H1 (cell line): ENCODE measurements at regions not wholly inside any gene's neighbourhood (a gene's known extent, or its start where the extent isn't known, plus 50 kb on each side); places are given as distances from the start of the nearest gene placed in this dataset.

ENCODE experiments used
- CTCF ChIA-PET: fragments of 300-600 bp; sonication (Branson Sonifier 250); formaldehyde crosslinking; loops from one replicate; lab custom pipeline; 2021; ENCODE audit not compliant: partially characterized antibody; lab: Charles Lee
- POLR2A ChIA-PET: fragments of 300-600 bp; sonication (Branson Sonifier 250); formaldehyde crosslinking; loops from one replicate; lab custom pipeline; 2021; ENCODE audit warnings: inconsistent platforms; ENCODE audit not compliant: partially characterized antibody; lab: Charles Lee
- DNase-seq, 2 experiments: peaks; one replicate each; pipeline versions ENCODE4 v3.0.0 to v3.0.0-alpha.2; 2010 to 2022; ENCODE audit warnings: low spot score in 2 of 2, low read depth in 1 of 2, mixed read lengths in 1 of 2
- FAIRE-seq: peaks from 2 replicates; lab custom pipeline; 2011; peaks lifted over from hg19 to GRCh38; lab: Jason Lieb, UNC
- H2AFZ ChIP-seq: 2 replicates; pipeline ENCODE4 v1.8.1; 2012; ENCODE audit warnings: low read length, inconsistent platforms
- H2AK5ac ChIP-seq: 2 replicates; pipeline ENCODE4 v1.6.1; 2013; ENCODE audit warnings: low read depth, low read length
- H2BK120ac ChIP-seq: replicated peaks from 2 replicates; pipeline ENCODE3; 2013; ENCODE audit warnings: low read depth, low read length, inconsistent platforms
- H2BK12ac ChIP-seq: 2 replicates; pipeline ENCODE4 v1.6.1; 2013; ENCODE audit warnings: low read depth, low read length
- H2BK15ac ChIP-seq: 2 replicates; pipeline ENCODE4 v1.6.1; 2013; ENCODE audit warnings: low read length
- H2BK20ac ChIP-seq: 2 replicates; pipeline ENCODE4 v1.6.1; 2013; ENCODE audit warnings: low read length
- H2BK5ac ChIP-seq: 2 replicates; pipeline ENCODE4 v1.6.1; 2013; ENCODE audit warnings: low read depth, low read length
- H3K14ac ChIP-seq: 2 replicates; pipeline ENCODE4 v1.6.1; 2013; ENCODE audit warnings: inconsistent platforms; ENCODE audit not compliant: insufficient read length
- H3K18ac ChIP-seq: 2 replicates; pipeline ENCODE4 v1.6.1; 2013; ENCODE audit warnings: low read length; ENCODE audit errors: extremely low read depth
- H3K23ac ChIP-seq: 2 replicates; pipeline ENCODE4 v1.6.1; 2013; ENCODE audit warnings: inconsistent platforms; ENCODE audit not compliant: insufficient read length
- H3K23me2 ChIP-seq: 2 replicates; pipeline ENCODE4 v1.6.1; 2013; ENCODE audit warnings: low read depth, low read length
- H3K27ac ChIP-seq: 2 replicates; pipeline ENCODE4 v1.6.1; 2011; ENCODE audit warnings: low read depth, low read length, inconsistent platforms
- H3K27me3 ChIP-seq, 4 experiments: replicated peaks in 1 of 4; 1 replicate in 1 of 4; 2 replicates in 3 of 4; pipeline versions ENCODE4 v1.6.1 to v1.8.1; 2011 to 2013; ENCODE audit warnings: low read length in 3 of 4, mild to moderate bottlenecking in 3 of 4, inconsistent platforms in 2 of 4, mixed read lengths in 2 of 4, moderate library complexity in 1 of 4; ENCODE audit not compliant: control insufficient read depth in 3 of 4, insufficient read depth in 3 of 4; ENCODE audit errors: extremely low read depth in 1 of 4
- H3K36me3 ChIP-seq, 4 experiments: 2 replicates each; pipeline versions ENCODE4 v1.6.1 to v1.8.1; 2011 to 2013; ENCODE audit warnings: mild to moderate bottlenecking in 4 of 4, low read length in 3 of 4, moderate library complexity in 2 of 4, control low read depth in 1 of 4, inconsistent platforms in 1 of 4; ENCODE audit not compliant: insufficient read depth in 4 of 4, control insufficient read depth in 2 of 4
- H3K4ac ChIP-seq: replicated peaks from 2 replicates; pipeline ENCODE3; 2013; ENCODE audit warnings: low read length, low read depth, mixed read lengths, inconsistent platforms; ENCODE audit not compliant: insufficient read length
- H3K4me1 ChIP-seq, 4 experiments: replicated peaks in 1 of 4; 1 replicate in 1 of 4; 2 replicates in 3 of 4; pipeline versions ENCODE4 v1.6.1 to v1.8.1; 2011 to 2013; ENCODE audit warnings: low read length in 3 of 4, inconsistent platforms in 2 of 4, mixed read lengths in 1 of 4; ENCODE audit not compliant: insufficient read depth in 4 of 4, control insufficient read depth in 3 of 4
- H3K4me2 ChIP-seq, 2 experiments: 2 replicates each; pipeline versions ENCODE4 v1.6.1 to v1.8.1; 2011 to 2013; ENCODE audit warnings: low read depth in 2 of 2, low read length in 2 of 2, control low read depth in 1 of 2, inconsistent platforms in 1 of 2, mild to moderate bottlenecking in 1 of 2; ENCODE audit not compliant: insufficient read depth in 1 of 2
- H3K4me3 ChIP-seq, 4 experiments: fragments of 200-600, 300-600 bp in 1 of 4; sonication (generic), shearing (Covaris generic), sonication (Bioruptor Twin) in 1 of 4; 2 replicates each; pipeline versions ENCODE4 v1.5.1 to v1.8.1; 2011 to 2016; ENCODE audit warnings: low read length in 4 of 4, low read depth in 3 of 4, control low read depth in 2 of 4, inconsistent platforms in 2 of 4, mild to moderate bottlenecking in 2 of 4, mixed read lengths in 1 of 4, moderate library complexity in 1 of 4; ENCODE audit not compliant: insufficient read depth in 2 of 4; ENCODE audit errors: extremely low read depth in 1 of 4
- H3K56ac ChIP-seq: replicated peaks from 2 replicates; pipeline ENCODE3; 2013; ENCODE audit warnings: low read depth, mild to moderate bottlenecking, mixed read lengths, low read length, inconsistent platforms; ENCODE audit not compliant: insufficient read length
- H3K79me1 ChIP-seq: 2 replicates; pipeline ENCODE4 v1.6.1; 2013; ENCODE audit warnings: low read depth, low read length, control low read depth
- H3K79me2 ChIP-seq, 2 experiments: 2 replicates each; pipeline versions ENCODE4 v1.6.1 to v1.8.1; 2012 to 2013; ENCODE audit warnings: low read length in 2 of 2, mild to moderate bottlenecking in 2 of 2, inconsistent platforms in 1 of 2; ENCODE audit not compliant: insufficient read depth in 2 of 2, control insufficient read depth in 1 of 2
- H3K9ac ChIP-seq, 4 experiments: replicated peaks in 1 of 4; 1 replicate in 1 of 4; 2 replicates in 3 of 4; pipeline versions ENCODE4 v1.6.1 to v1.8.1; 2011 to 2013; ENCODE audit warnings: low read depth in 3 of 4, low read length in 3 of 4, control low read depth in 2 of 4, mild to moderate bottlenecking in 2 of 4, moderate library complexity in 2 of 4, inconsistent platforms in 1 of 4; ENCODE audit errors: extremely low read depth in 1 of 4
- H3K9me3 ChIP-seq, 2 experiments: 2 replicates each; pipeline versions ENCODE4 v1.6.1 to v1.8.1; 2012 to 2013; ENCODE audit warnings: mild to moderate bottlenecking in 2 of 2, moderate library complexity in 2 of 2, control low read depth in 1 of 2, inconsistent platforms in 1 of 2, low read depth in 1 of 2, low read length in 1 of 2, mixed read lengths in 1 of 2; ENCODE audit not compliant: insufficient read depth in 2 of 2
- H4K20me1 ChIP-seq, 2 experiments: replicated peaks in 1 of 2; 2 replicates each; pipeline versions ENCODE3 to v1.8.1; 2011 to 2013; ENCODE audit warnings: inconsistent platforms in 2 of 2, low read length in 2 of 2, mild to moderate bottlenecking in 1 of 2; ENCODE audit not compliant: insufficient read depth in 2 of 2, control insufficient read depth in 1 of 2
- H4K5ac ChIP-seq: 2 replicates; pipeline ENCODE4 v1.6.1; 2013; ENCODE audit warnings: low read length, low read depth, mixed read lengths, inconsistent platforms; ENCODE audit not compliant: insufficient read length
- H4K8ac ChIP-seq: 2 replicates; pipeline ENCODE4 v1.8.0; 2013; ENCODE audit warnings: mild to moderate bottlenecking, moderate library complexity, low read length, inconsistent platforms; ENCODE audit not compliant: insufficient read depth; ENCODE audit errors: extremely low read depth
- H4K91ac ChIP-seq: replicated peaks from 2 replicates; pipeline ENCODE3; 2013; ENCODE audit warnings: low read length, mixed read lengths, inconsistent platforms; ENCODE audit not compliant: insufficient read length
- HDAC6 ChIP-seq: IDR thresholded peaks from one replicate; pipeline ENCODE4 v1.7.1; 2012; ENCODE audit warnings: low read depth, mild to moderate bottlenecking, inconsistent platforms, low read length, moderate library complexity
- POU5F1 ChIP-seq: IDR thresholded peaks from 2 replicates; pipeline ENCODE4 v1.6.1; 2011; ENCODE audit warnings: low read depth, mild to moderate bottlenecking, low read length, moderate library complexity
- WGBS, 2 experiments: shearing (Covaris generic) in 1 of 2; methylation state at CpG; one replicate each; pipeline versions ENCODE4 v1.1.6 to v1.1.7; 2013 to 2015; ENCODE audit warnings: low lambda C conversion rate in 2 of 2, mixed read lengths in 2 of 2, inconsistent platforms in 1 of 2, low coverage in 1 of 2, missing lambda C conversion rate in 1 of 2; ENCODE audit not compliant: insufficient replicate concordance in 2 of 2, insufficient coverage in 1 of 2, insufficient read length in 1 of 2; ENCODE audit errors: extremely low coverage in 1 of 2, missing lambda C conversion rate in 1 of 2; 5-methylcytosine and 5-hydroxymethylcytosine counted together

GRCh38 chr10:78860260-78860914 lies 208.4 kb upstream of the ZMIZ1 start:
- Histone ChIP-seq H3K4me3 (no peak overlapping the region), H3K27me3 (0 out of 7 replicates have a peak, but pooled peaks cover 0 to 3% (median 0%) of the 10 kb centered on the region in 4 experiments), H4K91ac (no peak overlapping the region), H2AK5ac (no peak overlapping the region), H3K14ac (no peak overlapping the region), H3K23me2 (no peaks in the 10 kb centered on the region), H2AFZ (no peak overlapping the region), H4K8ac (no peak overlapping the region), H3K36me3 (no peaks in the 10 kb centered on the region), H3K56ac (no peak overlapping the region), H3K4ac (no peak overlapping the region), H4K5ac (no peak overlapping the region), H3K4me1 (peaks cover 0 to 3% (median under 1%) of the 10 kb centered on the region in 4 experiments; a peak in 5 of 7 replicates), H3K79me1 (no peaks in the 10 kb centered on the region), H3K18ac (no peak overlapping the region), H3K4me2 (no peak overlapping the region), H3K79me2 (no peaks in the 10 kb centered on the region), H2BK12ac (no peak overlapping the region), H2BK20ac (no peak overlapping the region), H2BK15ac (no peak overlapping the region; the same call in 1 of the 2 replicates), H2BK5ac (no peak overlapping the region), H3K9ac (no peak overlapping the region), H3K23ac (no peak overlapping the region), H4K20me1 (no peaks in the 10 kb centered on the region), H3K27ac (no peak overlapping the region), H2BK120ac (no peak overlapping the region), H3K9me3 (no peaks in the 10 kb centered on the region)
- DNase-seq (peak in 1 of 2 experiments; percentile 19), FAIRE-seq (no peak)
- ChIA-PET POLR2A (interaction anchor here (0.7 kb wide), 1 partner anchor 48 kb away, joined by 3 read pairs; no protein-coding TSS in a partner anchor), CTCF (interaction anchor here (0.7 to 1.0 kb wide), 3 partner anchors 14 to 342 kb away, joined by 3 read pairs; no protein-coding TSS in a partner anchor)
- WGBS, 2 experiments, result 86% methylated on average over 7 of the region's 7 CpGs; no CpG with 5 or more reads in 1 of the 2 experiments
- TF ChIP-seq POU5F1 (no peak), HDAC6 (no peak)
